HEK293T (cell line): ENCODE measurements at regions not wholly inside any gene's neighbourhood (a gene's known extent, or its start where the extent isn't known, plus 50 kb on each side); places are given as distances from the start of the nearest gene placed in this dataset.

ENCODE experiments used
- ARNT ChIP-seq: fragments of 450-650 bp; IDR thresholded peaks from 2 replicates; pipeline ENCODE4 v1.6.1; 2017; ENCODE audit warnings: mild to moderate bottlenecking
- BHLHE40 ChIP-seq: fragments of 450-650 bp; IDR thresholded peaks from 2 replicates; pipeline ENCODE4 v1.6.1; 2016; ENCODE audit warnings: mild to moderate bottlenecking, moderate library complexity, borderline replicate concordance
- CTBP1 ChIP-seq: fragments of 450-650 bp; IDR thresholded peaks from 2 replicates; pipeline ENCODE4 v1.6.1; 2016; ENCODE audit warnings: borderline replicate concordance
- ELF4 ChIP-seq: fragments of 450-650 bp; IDR thresholded peaks from 2 replicates; pipeline ENCODE4 v1.6.1; 2017; ENCODE audit warnings: antibody characterized with exemption
- FOXK2 ChIP-seq: fragments of 450-650 bp; IDR thresholded peaks from 2 replicates; pipeline ENCODE4 v1.6.1; 2016; ENCODE audit warnings: mild to moderate bottlenecking
- FOXM1 ChIP-seq: fragments of 450-650 bp; IDR thresholded peaks from 2 replicates; pipeline ENCODE4 v1.6.1; 2017; ENCODE audit warnings: mild to moderate bottlenecking, borderline replicate concordance
- HDGF ChIP-seq: fragments of 450-650 bp; IDR thresholded peaks from 2 replicates; pipeline ENCODE4 v1.6.1; 2017; ENCODE audit warnings: antibody characterized with exemption, borderline replicate concordance
- L3MBTL2 ChIP-seq: fragments of 450-650 bp; conservative IDR thresholded peaks from 2 replicates; pipeline ENCODE4 v1.6.1; 2016; ENCODE audit warnings: mild to moderate bottlenecking
- LEF1 ChIP-seq: fragments of 450-650 bp; IDR thresholded peaks from 2 replicates; pipeline ENCODE4 v1.6.1; 2017; ENCODE audit warnings: mild to moderate bottlenecking, borderline replicate concordance
- NFRKB ChIP-seq: fragments of 450-650 bp; IDR thresholded peaks from 2 replicates; pipeline ENCODE4 v1.6.1; 2016; ENCODE audit warnings: mild to moderate bottlenecking, moderate library complexity
- SP1 ChIP-seq: fragments of 450-650 bp; IDR thresholded peaks from 2 replicates; pipeline ENCODE4 v1.6.1; 2017
- SUZ12 ChIP-seq: fragments of 450-650 bp; IDR thresholded peaks from 2 replicates; pipeline ENCODE4 v1.6.1; 2016; ENCODE audit warnings: mild to moderate bottlenecking
- TARDBP ChIP-seq: fragments of 450-650 bp; IDR thresholded peaks from 2 replicates; pipeline ENCODE4 v1.6.1; 2016
- TF ChIP-seq, protein P1 (sequence below): fragments of 450-650 bp; IDR thresholded peaks from 2 replicates; pipeline ENCODE4 v1.6.1; 2016

DNA sequence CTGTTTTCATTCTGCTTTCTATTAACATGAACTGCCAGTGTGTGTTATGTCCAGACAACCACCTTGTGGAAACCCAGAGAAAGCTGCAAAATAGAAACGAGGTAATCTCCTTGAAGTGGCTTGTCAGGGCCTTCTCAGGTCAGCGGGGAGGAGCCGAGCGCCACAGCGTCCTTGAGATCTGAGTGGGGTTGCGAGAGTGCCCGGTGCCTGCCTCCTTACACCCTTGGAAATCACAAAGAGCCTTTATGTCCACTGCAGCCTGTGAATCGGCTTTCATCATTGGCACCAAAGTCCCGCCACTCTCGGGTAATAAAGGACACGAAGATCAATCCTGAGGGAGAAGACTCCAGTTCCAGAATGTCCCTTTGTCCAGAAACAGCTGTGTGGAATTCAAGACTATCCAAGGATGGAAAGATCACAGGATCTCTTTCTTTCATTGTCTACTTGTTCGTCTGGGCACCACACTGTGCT, 135.2 kb downstream of the HRH4 start:
- TF ChIP-seq ELF4 = no peak
- TF ChIP-seq FOXM1 = no peak
- TF ChIP-seq, protein P1, sequence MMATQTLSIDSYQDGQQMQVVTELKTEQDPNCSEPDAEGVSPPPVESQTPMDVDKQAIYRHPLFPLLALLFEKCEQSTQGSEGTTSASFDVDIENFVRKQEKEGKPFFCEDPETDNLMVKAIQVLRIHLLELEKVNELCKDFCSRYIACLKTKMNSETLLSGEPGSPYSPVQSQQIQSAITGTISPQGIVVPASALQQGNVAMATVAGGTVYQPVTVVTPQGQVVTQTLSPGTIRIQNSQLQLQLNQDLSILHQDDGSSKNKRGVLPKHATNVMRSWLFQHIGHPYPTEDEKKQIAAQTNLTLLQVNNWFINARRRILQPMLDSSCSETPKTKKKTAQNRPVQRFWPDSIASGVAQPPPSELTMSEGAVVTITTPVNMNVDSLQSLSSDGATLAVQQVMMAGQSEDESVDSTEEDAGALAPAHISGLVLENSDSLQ = no peak
- TF ChIP-seq FOXK2 = no peak
- TF ChIP-seq TARDBP = no peak
- no peak for TF ChIP-seq NFRKB
- TF ChIP-seq SUZ12 = no peak
- no peak for TF ChIP-seq SP1
- TF ChIP-seq BHLHE40 = no peak
- no peak for TF ChIP-seq ARNT
- TF ChIP-seq L3MBTL2 = no peak
- no peak for TF ChIP-seq HDGF
- TF ChIP-seq LEF1 = no peak
- no peak for TF ChIP-seq CTBP1
